HG02678 (cell line): ENCODE measurements at regions not wholly inside any gene's neighbourhood (a gene's known extent, or its start where the extent isn't known, plus 50 kb on each side); places are given as distances from the start of the nearest gene placed in this dataset.
"Not testable (repeated sequence)": the region's sequence is repeated elsewhere in the genome, so short reads cannot be mapped to it uniquely, and the experiment has no call there.

Experiments used
- ATAC-seq: cut with Tn5 transposase; IDR thresholded peaks from one replicate; pipeline ENCODE4 v1.9.1; 2021; ENCODE audit warnings: mild to moderate bottlenecking, moderate library complexity; ENCODE audit not compliant: unreplicated experiment

DNA sequence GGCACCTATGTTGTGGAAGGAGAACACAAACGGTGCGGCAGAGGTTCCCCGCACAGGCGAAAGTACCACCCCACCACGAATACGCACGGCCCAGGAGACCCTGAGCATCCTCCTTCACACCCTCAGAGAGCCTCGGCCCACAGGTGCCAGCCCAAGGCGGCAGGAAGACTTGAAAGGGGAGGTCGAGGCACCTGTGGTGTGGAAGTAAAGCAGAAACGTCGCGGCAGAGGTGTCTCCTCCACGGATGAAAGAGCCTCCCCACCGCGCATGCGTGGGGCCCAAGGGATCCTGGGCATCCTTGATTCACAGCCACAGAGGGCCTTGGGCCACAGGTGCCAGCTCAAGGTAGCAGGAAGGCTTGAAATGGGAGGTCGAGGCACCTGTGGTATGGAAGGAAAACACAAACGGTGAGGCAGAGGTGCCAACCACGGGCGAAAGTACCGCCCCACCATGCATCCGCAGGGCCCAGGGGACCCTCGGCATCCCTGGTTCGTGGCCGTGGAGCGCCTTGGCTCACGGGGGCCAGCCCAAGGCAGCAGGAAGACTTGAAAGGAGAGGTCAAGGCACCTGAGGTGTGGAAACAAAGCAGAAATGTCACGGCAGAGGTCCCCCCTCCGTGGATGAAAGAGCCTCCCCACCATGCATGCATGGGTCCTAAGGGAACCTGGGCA lies 380.1 kb downstream of the ALG10 start:
- no peak for ATAC-seq

DNA sequence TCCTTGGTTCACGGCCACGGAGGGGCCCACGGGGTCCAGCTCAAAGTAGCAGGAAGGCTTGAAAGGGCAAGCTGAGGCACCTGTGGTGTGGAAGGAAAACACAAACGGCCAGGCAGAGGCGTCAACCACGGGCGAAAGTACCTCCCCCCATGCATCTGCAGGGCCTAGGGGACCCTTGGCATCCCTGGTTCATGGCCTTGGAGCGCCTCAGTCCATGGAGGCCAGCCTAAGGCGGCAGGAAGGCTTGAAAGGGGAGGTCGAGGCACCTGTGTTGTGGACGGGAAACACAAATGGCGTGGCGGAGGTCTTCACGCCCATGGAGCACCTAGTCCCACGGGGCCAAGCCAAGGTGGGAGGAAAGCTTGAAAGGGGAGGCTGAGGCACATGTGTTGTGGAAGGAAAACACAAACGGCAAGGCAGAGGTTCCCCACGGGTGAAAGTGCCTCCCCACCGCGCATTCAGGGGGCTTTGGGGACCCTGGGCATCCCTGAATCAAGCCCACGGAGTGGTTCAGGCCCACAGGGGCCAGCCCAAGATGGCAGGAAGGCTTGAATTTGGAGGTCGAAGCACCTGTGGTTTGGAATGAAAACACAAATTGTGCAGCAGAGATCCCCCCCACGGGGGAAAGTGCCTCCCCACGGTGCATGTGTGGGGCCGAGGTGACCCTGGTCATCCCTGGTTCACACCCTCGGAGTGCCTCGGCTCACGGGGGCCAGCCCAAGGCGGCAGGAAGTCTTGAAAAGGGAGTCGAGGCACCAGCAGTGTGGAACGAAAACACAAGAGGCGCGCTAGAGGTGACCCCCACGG lies 380.8 kb downstream of the ALG10 start:
- no peak for ATAC-seq

DNA sequence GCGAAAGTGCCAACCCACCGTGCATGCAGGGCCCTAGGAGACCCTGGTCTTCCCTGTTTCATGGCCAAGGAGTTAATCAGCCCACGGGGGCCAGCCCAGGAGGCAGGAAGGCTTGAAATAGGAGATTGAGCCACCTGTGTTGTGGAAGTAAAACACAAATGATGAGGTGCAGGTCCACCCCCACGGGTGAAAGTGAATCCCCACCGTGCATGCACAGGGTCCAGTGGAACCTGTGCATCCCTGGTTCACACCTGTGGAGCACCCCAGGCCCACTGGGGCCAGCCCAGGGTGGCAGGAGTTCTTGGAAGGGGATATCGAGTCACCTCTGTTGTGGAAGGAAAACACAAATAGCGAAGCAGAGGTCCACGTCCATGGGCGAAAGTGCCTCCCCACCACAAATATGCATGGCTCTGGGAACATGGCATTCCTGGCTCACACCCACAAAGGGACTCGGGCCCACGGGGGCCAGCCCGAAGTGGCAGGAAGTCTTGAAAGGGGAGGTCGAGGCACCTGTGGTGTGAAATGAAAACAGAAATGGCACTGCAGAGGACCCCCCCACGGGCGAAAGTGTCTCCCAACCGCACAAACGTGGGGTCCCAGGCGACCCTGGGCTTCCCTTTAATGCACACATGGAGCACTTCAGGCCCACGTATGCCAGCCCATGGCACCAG lies 381.5 kb downstream of the ALG10 start:
- ATAC-seq, result no peak

DNA sequence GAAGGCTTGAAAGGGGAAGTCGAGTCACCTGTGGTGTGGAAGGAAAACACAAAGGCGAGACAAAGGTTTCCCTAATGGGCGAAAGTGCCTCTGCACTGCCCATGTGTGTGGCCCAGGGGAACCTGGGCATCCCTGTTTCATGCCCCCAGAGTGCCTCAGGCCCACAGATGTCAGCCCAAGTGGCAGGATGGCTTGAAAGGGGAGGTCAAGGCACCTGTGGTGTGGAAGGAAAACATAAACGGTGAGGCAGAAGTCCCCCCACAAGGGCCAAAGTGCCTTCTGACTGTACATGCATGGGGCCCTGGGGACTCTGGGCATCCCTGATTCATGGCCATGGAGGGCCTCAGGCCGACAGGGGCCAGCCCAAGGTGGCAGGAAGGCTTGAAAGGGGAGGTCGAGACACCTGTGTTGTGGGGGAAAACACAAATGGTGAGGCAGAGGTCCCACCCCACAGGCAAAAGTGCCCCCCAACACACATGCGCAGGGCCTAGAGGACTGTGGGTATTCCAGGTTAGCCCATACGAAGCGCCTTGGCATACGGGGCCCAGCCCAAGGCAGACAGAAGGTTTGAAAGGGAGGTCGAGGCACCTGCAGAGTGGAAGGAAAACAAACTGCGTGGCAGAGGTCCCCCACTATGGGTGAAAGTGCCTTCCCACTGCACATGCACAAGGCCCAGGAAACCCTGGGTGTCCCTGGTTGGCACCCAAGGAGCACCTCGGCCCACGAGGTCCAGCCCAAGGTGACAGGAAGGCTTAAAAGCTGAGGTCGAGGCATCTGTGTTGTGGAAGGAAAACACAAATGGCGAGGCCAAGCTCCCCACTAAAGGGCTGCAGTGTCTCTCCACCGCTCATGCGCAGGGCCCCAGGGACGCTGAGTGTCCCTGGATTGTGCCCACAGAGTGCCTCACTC lies 382.3 kb downstream of the ALG10 start:
- no peak for ATAC-seq

DNA sequence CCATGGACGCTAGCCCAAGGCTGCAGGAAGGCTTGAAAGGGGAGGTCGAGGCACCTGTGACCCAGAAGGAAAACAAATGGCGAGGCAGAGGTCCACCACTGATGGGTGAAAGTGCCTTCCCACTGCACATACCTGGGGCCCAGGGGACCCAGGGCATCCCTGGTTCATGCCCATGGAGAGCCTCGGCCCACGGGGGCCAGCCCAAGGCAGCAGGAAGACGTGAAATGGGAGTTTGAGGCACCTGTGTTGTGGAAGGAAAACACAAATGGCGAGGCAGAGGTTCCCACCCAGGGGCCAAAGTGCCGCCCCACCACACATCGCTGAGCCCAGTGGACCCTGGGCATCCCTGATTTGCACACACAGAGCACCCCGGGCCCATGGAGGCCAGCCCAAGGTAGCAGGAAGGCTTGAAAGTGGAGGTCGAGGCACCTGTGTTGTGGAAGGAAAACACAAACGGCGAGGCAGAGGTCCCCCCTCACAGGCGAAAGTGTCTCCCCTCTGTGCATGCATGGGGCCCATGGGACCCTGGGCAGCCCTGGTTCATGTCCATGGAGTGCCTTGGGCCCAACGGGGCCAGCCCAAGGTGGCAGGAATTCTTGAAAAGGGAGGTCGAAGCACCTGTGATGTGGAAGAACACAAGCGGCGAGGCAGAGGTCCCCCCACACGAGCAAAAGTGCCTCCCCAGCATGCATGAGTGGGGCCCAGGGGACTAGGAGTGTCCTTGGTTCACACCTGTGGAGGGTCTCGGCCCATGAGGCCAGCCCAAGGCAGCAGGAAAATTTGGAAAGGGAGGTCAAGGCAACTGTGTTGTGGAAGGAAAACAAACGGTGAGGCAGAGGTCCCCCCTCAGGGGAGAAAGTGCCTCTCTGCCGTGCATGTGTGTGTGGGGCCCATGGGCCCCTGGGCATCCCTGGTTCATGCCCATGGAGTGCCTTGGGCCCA lies 383.3 kb downstream of the ALG10 start:
- no peak for ATAC-seq

DNA sequence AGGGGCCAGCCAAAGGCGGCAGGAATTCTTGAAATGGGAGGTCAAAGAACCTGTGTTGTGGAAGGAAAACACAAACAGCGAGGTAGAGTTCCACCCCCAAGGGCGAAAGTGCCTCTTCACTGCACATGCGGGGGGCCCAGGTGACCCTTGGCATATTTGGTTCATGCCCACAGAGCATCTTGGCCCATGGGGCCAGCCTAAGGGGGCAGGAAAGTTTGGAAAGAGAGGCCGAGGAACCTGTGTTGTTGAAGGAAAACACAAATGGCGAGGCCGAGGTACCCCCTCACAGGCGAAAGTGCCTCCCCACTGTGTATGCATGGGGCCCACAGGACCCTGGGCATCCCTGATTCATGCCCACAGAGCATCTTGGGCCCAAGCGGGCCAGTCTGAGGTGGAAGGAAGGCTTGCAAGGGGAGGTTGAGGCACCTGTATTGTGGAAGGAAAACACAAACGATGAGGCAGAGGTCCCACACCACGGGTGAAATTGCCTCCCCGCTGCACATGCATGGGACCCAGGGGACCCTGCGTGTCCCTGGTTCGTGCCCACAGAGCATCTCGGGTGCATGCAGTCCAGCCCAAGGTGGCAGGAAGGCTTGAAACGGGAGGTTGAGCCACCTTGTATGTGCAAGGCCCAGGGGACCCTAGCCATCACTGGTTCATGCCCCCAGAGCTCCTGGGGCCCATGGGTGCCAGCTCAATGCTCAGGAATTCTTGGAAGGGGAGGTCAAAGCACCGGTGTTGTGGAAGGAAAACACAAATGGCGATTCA lies 384.1 kb downstream of the ALG10 start:
- no peak for ATAC-seq

DNA sequence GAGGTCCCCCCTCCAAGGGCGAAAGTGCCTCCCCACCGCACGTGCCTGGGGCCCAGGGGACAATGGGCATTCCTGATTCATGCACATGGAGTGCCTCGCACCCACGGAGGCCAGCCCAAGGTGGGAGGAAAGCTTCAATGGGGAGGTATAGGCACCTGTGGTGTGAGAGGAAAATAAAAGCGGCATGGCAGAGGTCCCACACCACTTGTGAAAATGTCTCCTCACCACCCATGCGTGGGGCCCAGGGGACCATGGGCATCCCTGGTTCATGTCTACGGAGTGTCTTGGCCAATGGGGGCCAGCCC lies 384.7 kb downstream of the ALG10 start:
- ATAC-seq, result no peak

DNA sequence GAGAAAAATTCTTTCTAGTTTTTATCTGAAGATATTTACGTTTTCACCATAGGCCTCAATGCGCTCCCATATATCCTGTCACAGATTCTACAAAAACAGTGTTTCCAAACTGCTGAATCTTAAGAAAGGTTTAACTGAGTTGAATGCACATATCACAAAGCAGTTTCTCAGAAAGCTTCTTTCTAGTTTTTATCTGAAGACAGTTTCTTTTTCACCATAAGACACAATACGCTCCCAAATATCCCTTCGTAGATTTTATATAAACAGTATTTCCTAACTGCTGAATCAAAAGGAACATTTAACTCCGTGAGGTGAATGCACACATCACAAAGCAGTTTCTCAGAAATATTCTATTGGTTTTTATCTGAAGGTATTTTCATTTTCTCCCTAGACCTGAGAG lies 385.5 kb downstream of the ALG10 start:
- no peak for ATAC-seq

DNA sequence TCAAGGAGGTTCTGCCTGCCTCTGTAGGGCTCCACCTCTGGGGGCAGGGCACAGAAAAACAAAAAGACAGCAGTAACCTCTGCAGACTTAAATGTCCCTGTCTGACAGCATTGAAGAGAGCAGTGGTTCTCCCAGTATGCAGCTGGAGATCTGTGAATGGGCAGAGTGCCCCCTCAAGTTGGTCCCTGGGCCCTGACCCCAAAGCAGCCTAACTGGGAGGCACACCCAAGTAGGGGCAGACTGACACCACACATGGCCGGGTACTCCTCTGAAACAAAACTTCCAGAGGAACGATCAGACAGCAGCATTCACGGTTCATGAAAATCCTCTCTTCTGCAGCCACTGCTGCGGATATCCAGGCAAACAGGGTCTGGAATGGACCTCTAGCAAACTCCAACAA lies 409.2 kb downstream of the ALG10 start:
- ATAC-seq, result not testable (repeated sequence)
